Pons (tissue), 1 donor: ENCODE measurements at regions not wholly inside any gene's neighbourhood (a gene's known extent, or its start where the extent isn't known, plus 50 kb on each side); places are given as distances from the start of the nearest gene placed in this dataset.

Experiments used
- DNase-seq: peaks from one replicate; pipeline ENCODE4 v3.0.0-alpha.2; 2016; ENCODE audit warnings: low spot score

DNA sequence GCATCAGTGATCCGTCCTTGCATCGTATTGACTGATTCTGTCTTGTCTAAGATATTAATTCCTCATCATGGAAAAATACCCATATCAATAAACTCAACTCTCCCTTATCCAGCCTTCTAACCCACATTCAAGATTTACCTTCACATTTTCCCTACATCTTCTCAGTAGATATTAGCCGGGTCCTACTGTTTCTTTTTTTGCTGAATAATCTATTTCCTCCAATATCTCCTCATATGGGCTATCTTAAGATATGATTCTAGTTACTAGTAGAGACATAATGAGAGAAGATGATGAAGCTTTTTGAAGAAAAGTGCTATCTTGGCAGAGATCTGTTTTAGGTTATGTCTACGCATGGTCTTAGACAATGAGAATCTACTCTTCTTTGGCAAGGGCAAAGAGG is 785.8 kb downstream of the BRINP1 start:
- DNase-seq: no peak

DNA sequence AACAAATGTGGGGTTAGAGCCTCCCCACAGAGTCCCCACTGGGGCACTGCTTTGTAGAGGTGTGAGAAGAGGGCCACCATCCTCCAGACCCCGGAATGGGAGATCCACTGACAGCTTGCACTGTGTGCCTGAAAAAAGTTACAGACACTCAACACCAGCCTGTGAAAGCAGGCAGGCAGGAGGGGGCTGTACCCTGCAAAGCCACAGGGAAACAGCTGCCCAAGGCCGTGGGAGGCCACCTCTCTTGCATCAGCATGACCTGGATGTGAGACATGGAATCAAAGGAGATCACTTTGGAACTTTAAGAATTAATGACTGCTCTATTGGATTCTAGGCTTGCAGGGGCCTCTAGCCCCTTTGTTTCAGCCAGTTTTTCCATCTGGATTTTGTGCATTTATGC is 782.3 kb downstream of the BRINP1 start:
- DNase-seq: no peak

DNA sequence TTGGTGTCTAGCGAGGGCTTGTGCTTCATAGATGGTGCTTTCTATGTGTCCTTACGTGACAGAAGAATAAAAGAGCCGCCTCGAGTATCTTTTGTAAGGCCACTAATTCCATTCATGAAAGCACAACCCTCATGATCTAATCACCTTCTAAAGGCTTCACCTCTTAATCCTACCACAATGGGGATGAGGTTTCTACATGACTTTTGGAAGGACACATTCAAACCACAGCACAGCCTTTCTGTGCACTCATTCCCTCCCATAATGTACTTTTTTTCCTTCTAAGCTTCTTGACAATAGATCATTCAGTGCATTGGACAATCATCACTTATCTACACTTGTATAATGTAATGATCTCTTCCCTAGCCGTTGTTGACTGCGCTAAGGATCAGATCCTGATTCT is 774.8 kb downstream of the BRINP1 start:
- DNase-seq: peak; percentile 22

DNA sequence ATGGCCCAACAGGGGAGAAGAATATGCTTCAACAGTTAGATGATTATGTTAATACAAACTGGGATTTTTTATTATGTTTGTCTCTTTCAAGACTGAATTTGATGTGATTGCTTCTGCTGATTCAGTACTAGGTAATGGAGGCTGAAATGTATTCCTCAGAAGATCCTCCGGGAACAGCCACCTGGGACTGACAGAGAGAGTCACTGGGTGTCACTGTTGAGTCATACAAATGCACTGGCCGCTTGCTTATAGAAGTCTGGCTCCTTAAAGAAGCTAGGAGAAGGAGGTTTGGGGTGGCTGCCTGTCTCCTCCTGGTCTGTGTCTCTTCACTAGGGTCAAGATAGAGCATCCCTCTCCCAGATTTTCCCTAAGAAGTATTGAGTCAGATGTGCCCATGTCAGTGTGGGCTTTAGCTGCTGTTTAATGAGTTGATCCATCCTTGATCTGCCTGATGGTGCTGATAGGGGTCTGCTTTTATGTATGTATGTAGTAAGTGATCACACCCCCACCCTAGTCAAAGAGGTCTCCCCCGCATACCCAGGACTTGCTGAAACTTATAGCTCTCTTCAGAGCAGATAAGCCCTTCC is 773.4 kb downstream of the BRINP1 start:
- DNase-seq: peak; percentile 71

DNA sequence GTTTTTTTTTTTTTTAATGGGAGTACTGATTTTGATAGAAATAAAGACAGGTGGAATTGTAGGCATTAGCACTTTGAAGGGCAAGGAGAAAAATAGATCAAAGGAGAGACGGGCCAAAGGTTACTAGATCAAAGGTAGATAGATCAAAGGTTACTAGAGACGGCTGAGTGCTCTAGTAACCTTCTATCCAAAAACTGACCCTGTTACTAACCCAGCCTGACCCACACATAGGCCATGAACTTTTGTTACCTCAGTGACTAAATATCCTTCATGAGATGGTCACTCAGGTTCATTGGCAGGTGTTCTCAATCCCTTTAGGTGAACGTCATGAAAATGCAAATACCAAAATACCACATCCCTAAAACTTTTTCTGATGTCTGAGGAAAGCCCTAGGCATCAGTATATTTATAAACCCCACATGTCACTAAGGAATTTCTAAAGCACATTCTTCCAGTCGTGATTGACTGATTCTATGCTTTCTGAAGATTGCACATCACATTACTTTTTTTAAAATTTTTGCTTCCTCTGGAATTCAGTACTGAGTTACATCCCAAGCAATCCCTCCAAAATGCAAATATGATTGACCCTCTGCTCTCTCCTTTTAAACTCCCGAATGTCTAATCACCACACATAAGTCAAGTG is 772.7 kb downstream of the BRINP1 start:
- no peak for DNase-seq

DNA sequence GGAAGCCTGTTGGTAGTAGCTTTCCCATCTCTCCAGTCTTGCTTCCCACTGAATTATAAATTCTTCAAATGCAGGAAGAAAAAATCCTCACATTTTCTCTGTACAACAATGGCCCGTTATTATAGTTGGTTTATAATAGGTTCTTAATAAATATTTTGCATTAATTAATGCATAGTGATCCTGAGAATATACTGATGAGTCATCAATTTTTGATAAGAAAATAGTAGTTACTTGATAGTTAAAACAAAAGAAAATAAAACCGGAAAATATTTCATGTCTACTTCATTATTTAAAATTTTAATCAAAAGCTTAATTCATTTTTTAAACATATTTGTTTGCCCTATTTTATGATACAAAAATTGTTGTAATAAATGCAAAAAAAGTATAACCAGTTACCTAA is 762.6 kb downstream of the BRINP1 start:
- no peak for DNase-seq

DNA sequence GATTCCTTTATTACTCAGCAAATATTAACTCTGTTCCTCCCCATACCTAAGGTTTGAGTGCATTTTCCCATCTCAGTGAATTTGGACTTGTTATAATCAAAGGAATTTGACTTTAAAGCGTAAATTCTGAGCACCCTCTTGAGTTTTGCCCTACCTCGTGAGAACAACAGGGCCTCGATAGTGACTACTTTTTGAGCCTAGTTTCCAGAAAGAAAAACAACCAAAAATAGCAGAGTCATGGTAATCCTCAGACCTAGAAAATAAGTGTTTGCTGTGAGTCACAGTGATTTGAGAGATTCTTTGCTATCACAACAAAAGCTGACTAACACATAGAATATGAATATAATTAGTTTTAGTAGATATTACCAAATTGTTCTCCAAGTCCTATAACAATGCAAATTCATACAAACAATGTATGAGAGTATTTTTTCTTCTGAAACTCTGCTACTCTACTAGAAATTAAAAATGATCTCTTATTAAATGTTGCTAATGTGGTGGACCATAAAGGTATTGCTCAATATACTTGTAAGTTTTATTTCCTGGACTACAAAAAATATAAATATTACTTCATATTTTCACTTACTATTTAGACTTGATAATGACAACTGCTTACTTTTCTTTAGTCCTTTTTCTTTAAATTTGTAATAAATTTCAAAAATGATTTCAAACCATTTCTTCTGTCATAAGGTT is 759.7 kb downstream of the BRINP1 start:
- DNase-seq: no peak

DNA sequence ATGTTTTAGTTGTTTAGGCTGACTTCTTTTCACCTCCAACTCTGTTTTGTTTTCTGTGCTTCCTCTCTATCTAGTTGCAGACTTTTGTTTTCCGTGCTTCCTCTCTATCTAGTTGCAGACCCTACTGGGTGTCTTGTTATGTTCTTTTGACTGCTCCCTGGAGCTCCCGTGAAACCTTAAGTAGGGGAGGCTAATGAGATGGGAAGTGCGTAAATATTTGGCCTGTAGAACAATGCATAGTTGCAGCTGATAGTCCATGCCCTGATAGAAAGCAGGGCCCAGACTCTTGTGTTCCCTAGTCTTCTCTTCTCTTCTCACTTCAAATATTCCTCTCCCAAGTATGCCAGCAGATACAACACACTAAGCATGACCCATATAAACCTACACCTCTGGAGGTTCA is 757.0 kb downstream of the BRINP1 start:
- DNase-seq: no peak

DNA sequence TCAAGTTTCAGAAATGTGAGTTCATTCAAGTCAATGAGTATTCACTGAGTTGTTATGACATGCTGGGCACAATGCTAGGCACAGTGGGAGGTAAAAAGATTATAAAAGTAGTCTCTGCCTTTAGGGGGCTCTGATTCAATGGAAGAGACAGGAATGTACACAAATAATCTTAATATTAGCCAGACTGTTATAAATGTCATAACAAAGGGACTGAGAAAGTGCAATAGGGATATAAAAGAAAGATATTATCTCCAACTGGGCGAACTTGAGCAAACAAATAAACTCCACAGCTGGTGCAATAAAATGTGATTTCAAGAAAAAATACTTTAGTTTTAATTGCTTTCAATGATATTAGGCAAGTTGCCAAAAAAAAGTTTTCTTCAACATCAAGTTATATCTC is 755.2 kb downstream of the BRINP1 start:
- no peak for DNase-seq

DNA sequence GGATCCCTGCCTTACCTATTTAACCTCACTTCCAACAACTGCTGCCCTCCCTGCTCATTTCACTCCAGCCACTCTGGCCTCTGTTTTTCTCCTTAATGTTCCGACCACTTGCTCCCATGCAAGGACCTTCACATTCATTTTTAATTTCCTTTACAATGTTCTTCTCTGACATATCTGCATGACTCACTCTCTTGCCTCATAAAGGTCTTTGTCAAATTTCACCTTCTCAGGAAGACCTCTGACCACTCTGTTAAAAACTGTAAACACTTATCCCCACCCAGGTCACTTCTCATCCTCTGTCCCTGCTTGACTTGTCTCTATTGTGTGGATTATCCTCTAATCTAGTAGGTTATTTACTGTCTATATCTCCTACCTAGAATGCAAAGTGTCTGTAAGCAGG is 751.2 kb downstream of the BRINP1 start:
- no peak for DNase-seq

DNA sequence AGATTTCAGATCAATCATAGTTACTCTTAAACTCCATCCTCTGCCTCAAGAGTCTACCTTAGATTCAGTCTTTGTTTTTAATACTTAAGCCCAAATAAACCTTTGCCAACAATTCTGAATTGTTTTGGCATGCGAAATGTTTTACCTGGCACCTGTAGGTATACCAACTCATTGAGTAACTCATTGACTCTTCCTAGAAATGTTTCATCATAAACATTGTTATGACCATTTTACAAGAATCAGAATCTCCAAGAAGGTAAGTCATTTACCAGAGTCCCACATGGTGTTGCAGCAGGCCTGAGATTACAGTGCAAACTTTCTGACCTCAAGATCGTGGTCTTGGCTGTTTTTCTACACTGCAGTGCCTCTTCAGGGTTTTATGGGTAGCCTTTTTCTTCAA is 750.4 kb downstream of the BRINP1 start:
- no peak for DNase-seq

DNA sequence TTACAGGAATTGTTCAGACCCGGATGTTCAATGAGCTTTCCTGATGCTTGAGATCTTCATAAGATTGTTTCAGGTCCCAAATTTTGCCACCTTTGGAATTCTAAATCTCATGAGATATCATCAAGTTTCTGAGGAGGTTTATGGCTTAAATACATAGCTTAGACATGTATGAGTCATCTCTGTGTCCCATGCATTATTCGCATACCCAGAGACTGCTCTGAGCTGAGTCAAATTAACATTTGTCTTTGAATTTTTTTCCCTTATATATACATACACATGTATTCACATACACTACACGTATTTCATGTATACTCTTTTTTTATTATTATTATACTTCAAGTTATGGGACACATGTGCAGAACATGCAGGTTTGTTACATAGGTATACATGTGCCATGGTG is 744.6 kb downstream of the BRINP1 start:
- no peak for DNase-seq

DNA sequence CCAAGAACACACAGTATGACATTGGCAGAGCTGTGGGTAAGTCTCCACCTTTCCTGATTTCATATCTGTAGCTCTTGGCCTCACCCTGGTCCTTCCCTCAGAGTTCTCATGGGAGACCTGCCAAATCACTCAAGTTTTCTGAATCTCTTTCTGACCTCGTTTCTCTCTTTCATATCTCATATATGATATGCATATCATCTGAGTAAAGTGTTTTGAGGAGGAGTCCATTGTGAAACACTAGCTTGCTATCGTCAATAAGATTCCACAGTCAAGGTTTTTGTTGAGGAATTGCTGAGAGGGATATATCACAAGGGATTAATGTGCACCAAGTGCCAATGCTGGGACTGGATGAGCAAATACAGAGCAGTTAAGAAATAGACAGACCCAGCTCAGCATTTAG is 739.2 kb downstream of the BRINP1 start:
- no peak for DNase-seq

DNA sequence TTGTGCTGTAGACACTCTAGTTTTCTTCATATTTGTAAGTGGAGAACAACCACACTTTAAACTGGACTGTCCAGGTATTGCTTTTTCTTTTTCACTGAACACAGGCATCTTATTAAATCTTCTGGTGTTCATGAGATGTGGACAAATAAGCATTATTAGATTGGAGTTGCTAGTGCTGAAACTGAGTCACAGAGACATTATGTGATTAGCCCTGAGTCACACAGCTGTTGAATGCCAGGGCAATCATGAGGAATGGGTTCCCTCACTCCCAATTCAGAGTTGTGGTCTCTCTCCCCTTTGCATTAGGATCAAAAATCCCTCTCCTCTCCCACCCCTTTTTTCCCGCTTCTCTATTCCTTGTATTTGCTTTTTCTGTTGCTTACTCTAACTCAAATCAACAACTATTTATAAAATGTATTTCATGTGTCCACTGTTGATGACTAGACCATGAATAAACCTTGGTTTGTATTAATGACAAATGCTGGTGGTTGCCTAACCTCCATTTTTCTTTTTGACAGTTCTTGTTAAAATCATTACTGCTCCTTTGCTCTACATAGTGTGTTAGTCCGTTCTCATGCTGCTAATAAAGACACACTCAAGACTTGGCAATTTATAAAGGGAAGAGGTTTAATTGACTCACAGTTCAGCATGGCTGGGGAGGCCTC is 738.2 kb downstream of the BRINP1 start:
- DNase-seq: no peak

DNA sequence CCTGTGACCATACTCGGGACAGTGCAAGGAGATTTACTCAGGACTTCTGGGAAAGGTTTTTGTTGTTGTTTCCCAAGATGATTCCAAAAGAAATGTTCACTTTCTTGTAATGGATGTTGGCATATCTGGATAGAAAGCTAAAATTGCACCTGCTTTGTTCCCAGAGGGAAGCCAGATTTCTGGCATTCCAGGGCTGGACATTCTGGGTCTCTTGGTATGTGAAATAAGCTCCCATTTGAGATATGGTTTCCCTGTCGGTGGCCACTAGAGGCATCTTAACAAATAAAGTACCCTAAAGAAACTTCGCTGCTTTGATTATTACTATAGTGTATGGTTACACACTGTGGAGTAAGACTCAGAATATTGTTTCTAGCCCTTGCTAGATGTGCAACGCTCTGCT is 737.3 kb downstream of the BRINP1 start:
- no peak for DNase-seq

DNA sequence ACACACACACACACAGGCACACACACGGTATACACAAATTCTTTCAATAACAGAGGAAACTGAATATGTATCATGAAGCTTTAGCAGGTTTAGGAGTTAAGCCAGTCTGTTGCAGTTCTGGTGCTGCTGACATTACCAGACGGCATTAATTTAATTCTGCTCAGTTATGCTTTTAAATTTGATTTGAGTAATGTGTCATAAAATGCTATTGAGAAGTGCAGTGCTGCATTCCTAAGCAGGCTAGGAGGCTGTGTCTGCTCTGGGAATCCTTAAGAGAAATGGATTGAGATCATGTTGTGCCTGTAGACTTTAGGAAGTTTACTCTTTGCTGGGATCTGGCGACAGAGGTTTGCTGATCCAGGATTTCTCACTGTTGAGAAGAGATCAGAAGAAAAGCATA is 733.8 kb downstream of the BRINP1 start:
- no peak for DNase-seq

DNA sequence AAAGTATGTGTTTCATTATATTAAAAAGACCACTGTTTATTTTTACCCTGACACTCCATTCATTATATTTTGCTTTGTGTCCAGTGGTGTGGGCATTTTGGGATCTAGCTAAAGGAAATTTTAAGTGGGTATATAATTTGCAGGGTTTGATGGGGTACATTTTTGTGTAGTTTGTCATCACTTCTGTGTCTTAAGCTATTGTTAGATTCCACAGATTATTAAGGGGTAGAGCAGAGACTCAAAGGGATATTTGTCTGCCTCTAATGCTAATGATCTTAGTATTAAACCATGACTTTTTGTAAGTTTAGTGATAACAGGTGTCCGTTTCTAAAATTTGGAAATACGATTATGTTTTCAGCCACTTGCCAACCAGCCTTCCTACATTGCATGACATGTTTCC is 731.6 kb downstream of the BRINP1 start:
- DNase-seq: no peak

DNA sequence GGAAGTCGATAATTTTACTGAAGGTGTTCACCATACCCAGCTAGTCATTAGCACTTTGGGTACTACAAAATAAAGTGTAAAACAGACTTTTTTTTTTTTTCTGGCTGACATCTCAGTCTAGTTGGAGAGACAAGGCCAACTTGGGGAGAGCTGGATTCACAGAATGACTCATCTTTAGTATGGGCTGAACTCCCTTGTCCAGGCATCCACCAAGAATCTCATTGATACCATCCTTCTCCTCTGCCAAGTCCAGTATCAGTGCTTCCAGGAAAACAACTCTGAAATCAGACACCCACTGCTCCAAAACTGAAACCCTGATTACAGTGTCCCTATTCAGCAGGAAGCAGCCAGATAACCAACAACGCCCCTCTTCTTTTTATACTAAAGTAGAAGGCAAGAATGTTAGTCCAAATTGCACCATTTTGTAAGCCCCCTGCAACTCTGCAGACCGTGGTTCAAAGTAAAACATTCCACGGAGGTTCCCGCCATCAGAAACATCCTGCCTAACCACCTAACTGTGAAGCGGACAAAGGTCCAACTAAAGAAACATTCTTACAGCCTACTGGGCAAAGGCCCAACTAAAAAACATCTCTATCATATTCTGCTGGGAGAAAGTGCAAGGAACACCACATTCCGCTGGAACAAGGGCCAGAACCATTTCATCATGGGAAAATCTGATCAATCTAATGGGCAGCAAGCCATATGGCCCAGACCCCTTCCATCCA is 728.2 kb downstream of the BRINP1 start:
- no peak for DNase-seq

DNA sequence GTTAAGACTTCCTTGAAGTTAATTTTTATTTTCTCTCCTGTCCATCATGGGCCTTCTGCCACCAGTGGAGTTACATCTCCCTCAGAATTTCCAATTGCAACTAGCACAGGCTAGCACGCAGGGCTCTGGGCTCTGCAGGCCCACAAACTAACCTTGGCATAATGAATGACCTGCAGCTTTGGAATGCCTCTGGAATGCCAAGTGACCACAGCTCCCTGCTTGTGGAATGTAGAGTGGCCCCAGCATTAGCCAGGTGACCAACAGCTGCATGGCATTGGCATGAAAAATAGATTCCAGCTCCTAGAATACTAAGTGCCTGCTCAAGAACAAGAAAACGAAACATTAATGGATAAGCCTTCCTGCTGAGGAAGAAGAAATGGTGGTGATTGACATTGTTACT is 726.1 kb downstream of the BRINP1 start:
- DNase-seq: no peak

DNA sequence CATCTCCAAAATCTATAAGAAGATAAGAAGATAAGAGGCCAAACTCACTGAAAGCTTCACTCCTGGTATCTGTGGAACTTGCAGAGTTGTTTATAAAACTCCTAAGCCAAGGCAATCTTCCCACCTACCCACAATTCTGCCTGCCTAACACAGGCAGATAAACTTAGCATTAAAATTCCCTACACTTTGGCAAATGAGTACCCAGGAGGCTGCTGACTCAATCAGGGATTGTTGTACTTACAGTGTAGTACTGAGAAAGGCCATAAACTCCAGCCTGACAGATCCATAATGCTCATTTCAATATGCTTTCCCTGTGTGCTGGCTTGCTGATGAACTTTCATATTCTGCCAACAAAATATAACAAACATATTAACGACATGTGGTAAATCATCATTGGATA is 725.2 kb downstream of the BRINP1 start:
- no peak for DNase-seq

DNA sequence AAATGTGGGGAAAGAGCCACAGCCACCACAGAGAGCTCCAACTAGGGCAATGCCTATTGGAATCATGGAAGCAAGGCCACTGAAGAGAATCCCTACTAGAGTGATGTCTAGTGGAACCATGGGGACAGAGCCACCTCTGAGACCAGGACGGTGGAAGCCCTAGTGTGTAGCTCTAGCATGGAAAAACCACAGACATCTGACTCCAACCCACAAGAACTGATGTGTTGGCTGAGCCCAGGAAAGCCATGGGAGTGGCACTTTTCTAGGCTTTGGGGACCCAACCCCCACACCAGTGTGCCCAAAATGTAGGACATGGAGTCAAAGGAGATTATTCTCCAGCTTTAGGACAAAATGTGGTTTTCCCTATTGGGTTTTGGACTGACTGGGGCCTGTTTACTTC is 721.9 kb downstream of the BRINP1 start:
- no peak for DNase-seq

DNA sequence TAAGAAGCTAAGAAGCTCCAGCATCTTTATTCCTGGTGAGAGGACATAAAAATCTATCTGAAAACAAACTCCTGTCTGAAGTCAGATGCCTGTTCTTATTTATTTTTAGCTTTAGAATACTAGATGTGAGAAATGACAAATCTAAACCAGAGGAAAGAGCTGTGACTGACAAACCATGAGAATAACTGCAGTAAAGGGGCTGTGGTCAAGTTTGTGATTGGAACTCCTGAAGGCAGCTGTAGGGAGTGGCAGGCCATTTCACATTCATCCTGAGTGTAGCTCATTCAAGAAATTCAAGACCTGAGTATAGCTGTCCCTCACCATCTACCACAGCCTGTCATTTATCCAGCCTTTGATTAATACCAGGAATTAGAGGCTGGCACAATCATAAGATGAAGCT is 718.8 kb downstream of the BRINP1 start:
- DNase-seq: no peak

DNA sequence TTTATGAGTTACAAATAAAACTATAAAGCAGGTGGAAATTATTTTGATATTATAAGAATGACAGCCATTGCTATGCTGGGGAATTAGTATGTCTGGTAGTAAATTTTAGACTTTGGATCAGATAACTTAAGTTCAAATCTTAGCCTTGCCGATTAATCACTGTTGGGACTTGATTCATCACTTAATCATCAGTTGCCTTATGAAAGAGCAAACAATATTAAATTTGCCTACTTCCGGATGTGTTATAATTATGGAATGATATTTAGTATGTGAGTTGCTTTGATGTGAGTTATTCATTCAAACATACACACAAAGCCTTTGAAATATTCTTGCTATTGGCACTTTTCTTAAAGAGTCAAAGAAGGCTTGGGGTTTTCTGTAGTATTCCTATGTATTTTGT is 717.7 kb downstream of the BRINP1 start:
- DNase-seq: no peak
